ENCODE measurements at regions not wholly inside any gene's neighbourhood (a gene's known extent, or its start where the extent isn't known, plus 50 kb on each side); places are given as distances from the start of the nearest gene placed in this dataset.

DNA sequence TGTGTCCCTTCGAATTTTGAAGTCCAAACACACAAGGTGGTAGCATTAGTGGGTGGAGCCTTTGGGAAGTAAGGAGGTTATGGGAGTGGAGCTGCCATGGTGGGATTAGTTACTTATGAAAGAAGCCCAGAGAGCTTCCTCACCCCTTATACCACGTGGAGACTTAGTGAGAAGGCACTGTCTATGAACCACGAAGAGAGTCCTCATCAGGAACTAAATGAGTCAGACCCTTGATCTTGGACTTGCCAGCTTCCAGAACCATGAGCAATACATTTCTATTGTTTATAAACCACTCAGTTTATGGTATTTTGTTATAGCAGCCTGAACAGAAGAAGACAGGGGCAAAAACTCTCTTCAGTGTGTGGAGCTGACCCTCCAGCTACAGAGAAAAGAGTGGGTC is 259.3 kb upstream of the AJAP1 start:
- no peak for DNase-seq (ENCODE audit: extremely low spot score)
- TF ChIP-seq POLR2AphosphoS5 (IDR thresholded peaks at IDR 0.05) (no peak), POLR2A (IDR thresholded peaks at IDR 0.05; ENCODE audit: low read depth) (no peak), EP300 (IDR thresholded peaks at IDR 0.05) (no peak)
- TF ChIP-seq, protein P1, sequence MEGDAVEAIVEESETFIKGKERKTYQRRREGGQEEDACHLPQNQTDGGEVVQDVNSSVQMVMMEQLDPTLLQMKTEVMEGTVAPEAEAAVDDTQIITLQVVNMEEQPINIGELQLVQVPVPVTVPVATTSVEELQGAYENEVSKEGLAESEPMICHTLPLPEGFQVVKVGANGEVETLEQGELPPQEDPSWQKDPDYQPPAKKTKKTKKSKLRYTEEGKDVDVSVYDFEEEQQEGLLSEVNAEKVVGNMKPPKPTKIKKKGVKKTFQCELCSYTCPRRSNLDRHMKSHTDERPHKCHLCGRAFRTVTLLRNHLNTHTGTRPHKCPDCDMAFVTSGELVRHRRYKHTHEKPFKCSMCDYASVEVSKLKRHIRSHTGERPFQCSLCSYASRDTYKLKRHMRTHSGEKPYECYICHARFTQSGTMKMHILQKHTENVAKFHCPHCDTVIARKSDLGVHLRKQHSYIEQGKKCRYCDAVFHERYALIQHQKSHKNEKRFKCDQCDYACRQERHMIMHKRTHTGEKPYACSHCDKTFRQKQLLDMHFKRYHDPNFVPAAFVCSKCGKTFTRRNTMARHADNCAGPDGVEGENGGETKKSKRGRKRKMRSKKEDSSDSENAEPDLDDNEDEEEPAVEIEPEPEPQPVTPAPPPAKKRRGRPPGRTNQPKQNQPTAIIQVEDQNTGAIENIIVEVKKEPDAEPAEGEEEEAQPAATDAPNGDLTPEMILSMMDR (IDR thresholded peaks at IDR 0.05), result no peak
- Histone ChIP-seq H3K27me3 (peaks cover 0 to 37% (median 2%) of the 10 kb centered on the region in 4 donors), H3K4me1 (no peaks in the 10 kb centered on the region), H3K4me3 (no peak overlapping the region), H3K9me3 (peaks cover 0 to 20% (median 16%) of the 10 kb centered on the region in 4 donors), H3K27ac (replicated peaks in 1 of 4) (no peak overlapping the region), H3K36me3 (no peaks in the 10 kb centered on the region)
- intact Hi-C loops (cut with DNase I), result no loop called here
- WGBS, result 67% methylated on average over 3 of the region's 3 CpGs

DNA sequence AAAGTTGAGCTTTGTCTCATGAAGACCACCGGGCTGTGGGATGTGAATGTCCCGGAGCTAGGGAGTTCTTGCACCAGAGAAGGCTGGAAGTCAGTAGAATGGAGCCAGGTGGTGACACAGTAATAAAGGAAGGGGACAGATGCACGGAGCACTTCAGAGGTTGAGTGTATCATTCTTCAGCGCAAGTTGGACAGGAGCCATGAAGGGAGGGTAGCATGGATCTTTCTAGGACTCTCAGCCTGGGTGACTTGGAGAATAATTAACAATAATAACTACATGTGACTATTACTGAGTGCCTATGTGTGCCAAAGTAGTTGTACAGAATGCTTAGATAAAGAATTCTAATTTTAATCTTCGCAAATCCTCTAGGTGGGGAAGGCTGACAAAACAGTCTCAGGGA is 258.7 kb upstream of the AJAP1 start:
- 88% methylated on average over 5 of the region's 5 CpGs for WGBS
- DNase-seq (ENCODE audit: extremely low spot score), result no peak
- Histone ChIP-seq H3K27ac (replicated peaks in 1 of 4) (no peak overlapping the region), H3K27me3 (peaks cover 0 to 38% (median 2%) of the 10 kb centered on the region in 4 donors), H3K9me3 (peaks cover 0 to 20% (median 16%) of the 10 kb centered on the region in 4 donors), H3K36me3 (no peaks in the 10 kb centered on the region), H3K4me3 (no peak overlapping the region), H3K4me1 (no peaks in the 10 kb centered on the region)
- no peak for TF ChIP-seq POLR2AphosphoS5 (IDR thresholded peaks at IDR 0.05)
- intact Hi-C loops (cut with DNase I), result no loop called here

DNA sequence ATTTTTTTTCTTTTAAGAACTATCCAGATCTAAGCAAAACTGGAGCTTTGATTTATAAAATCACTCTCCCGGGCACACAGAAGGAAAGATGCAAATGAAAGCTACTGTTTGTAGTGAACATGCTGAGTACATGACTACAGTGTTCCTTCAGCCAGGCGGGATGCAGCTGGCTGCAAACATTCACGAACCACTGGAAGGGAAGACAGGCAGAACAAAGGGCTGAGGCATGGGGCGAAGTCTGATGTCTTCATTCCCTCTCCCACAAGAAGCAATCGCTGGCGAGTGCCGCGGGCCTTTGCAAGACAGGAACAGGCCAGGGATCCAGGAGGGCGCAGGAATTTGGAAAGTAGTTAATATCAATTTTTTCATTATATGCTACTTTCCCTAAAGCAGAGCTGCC is 257.9 kb upstream of the AJAP1 start:
- no peak overlapping the region for H3K27ac ChIP-seq (replicated peaks in 1 of 4)
- intact Hi-C loops (cut with DNase I), result no loop called here
- no peak for DNase-seq (ENCODE audit: extremely low spot score)
- no peaks in the 10 kb centered on the region for H3K36me3 ChIP-seq
- H3K27me3 ChIP-seq, result peaks cover 0 to 46% (median 2%) of the 10 kb centered on the region in 4 donors
- TF ChIP-seq POLR2A (IDR thresholded peaks at IDR 0.05; ENCODE audit: low read depth) (no peak), EP300 (IDR thresholded peaks at IDR 0.05) (no peak), POLR2AphosphoS5 (IDR thresholded peaks at IDR 0.05) (no peak)
- TF ChIP-seq, protein P1 (IDR thresholded peaks at IDR 0.05), result no peak
- peaks cover 0 to 20% (median 16%) of the 10 kb centered on the region in 4 donors for H3K9me3 ChIP-seq
- 65% methylated on average over 9 of the region's 9 CpGs for WGBS
- H3K4me3 ChIP-seq, result no peak overlapping the region
- H3K4me1 ChIP-seq, result no peaks in the 10 kb centered on the region

DNA sequence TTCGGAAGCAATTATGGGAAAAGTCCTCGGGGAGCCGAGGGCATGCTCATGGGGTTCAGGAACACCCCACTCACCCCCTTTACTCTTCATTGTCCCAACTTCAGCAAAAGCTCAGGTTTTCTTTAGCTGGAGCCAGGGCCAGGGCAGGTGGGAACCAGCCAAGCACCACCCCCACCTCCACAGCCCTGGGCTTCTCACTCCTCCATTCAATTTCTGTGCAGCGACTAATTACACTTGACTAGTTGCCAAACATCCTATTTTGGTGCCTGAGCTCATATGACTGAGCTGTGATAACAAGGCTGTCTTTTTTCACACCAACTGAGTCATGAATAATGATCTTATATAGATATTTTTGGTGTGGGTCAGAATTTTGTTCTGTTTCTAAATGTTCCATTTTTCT is 257.2 kb upstream of the AJAP1 start:
- Histone ChIP-seq H3K4me3 (no peak overlapping the region), H3K27ac (replicated peaks in 1 of 4) (no peak overlapping the region), H3K4me1 (no peaks in the 10 kb centered on the region), H3K9me3 (peaks cover 0 to 18% (median 15%) of the 10 kb centered on the region in 4 donors), H3K27me3 (peaks cover 0 to 48% (median 2%) of the 10 kb centered on the region in 4 donors), H3K36me3 (no peaks in the 10 kb centered on the region)
- TF ChIP-seq, protein P1 (IDR thresholded peaks at IDR 0.05), result no peak
- TF ChIP-seq POLR2AphosphoS5 (IDR thresholded peaks at IDR 0.05) (no peak), EP300 (IDR thresholded peaks at IDR 0.05) (no peak), POLR2A (IDR thresholded peaks at IDR 0.05; ENCODE audit: low read depth) (no peak)
- intact Hi-C loops (cut with DNase I), result no loop called here
- 71% methylated on average over 4 of the region's 4 CpGs for WGBS
- DNase-seq (ENCODE audit: extremely low spot score), result no peak

- no peak overlapping the region for H3K27ac ChIP-seq (replicated peaks in 1 of 4)
- peaks cover 0 to 46% (median 0%) of the 10 kb centered on the region in 4 donors for H3K27me3 ChIP-seq
- no peak for DNase-seq (ENCODE audit: extremely low spot score)
- no peak overlapping the region for H3K4me3 ChIP-seq
- intact Hi-C loops (cut with DNase I), result no loop called here
- no peaks in the 10 kb centered on the region for H3K9me3 ChIP-seq
- no peaks in the 10 kb centered on the region for H3K4me1 ChIP-seq
- 100% methylated on average over 1 of the region's 1 CpG for WGBS
- H3K36me3 ChIP-seq, result no peaks in the 10 kb centered on the region
- TF ChIP-seq EP300 (IDR thresholded peaks at IDR 0.05) (no peak), POLR2AphosphoS5 (IDR thresholded peaks at IDR 0.05) (no peak), POLR2A (IDR thresholded peaks at IDR 0.05; ENCODE audit: low read depth) (no peak)
- TF ChIP-seq, protein P1 (IDR thresholded peaks at IDR 0.05), result no peak
Observed at GRCh38 chr1:4402032-4402431, 252.4 kb upstream of the AJAP1 start.
